ENCODE measurements at regions not wholly inside any gene's neighbourhood (a gene's known extent, or its start where the extent isn't known, plus 50 kb on each side); places are given as distances from the start of the nearest gene placed in this dataset.

DNA sequence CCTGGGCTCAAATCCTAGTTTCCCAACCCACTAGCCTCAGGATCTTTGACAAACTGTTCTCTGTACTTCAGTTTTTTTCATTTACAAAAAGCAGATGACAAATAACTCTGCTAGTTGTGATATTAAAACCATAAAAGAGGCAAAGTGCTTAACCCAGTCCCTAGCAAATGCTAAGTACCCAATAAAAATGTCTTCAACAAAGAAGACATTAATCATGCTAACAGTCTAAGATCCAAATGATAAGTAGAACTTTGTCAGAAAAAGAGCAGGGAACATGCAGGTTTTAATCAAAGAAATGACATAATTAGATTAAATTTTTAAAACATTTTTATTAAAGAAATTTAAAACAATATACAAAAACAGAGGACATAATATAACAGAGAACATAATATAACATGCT is 203.0 kb upstream of the ADRA1B start:
- Histone ChIP-seq H3K36me3 (no peaks in the 10 kb centered on the region), H3K27ac (no peak overlapping the region), H3K4me3 (no peak overlapping the region), H3K4me1 (no peaks in the 10 kb centered on the region), H3K27me3 (no peaks in the 10 kb centered on the region), H3K9me3 (no peaks in the 10 kb centered on the region)
- no peak for TF ChIP-seq CTCF (IDR thresholded peaks at IDR 0.05)
- no peak for TF ChIP-seq POLR2A (IDR thresholded peaks at IDR 0.05)
- no peak for DNase-seq

- Histone ChIP-seq H3K36me3 (no peaks in the 10 kb centered on the region), H3K9me3 (no peaks in the 10 kb centered on the region), H3K27me3 (no peaks in the 10 kb centered on the region), H3K27ac (no peak overlapping the region), H3K4me3 (no peak overlapping the region), H3K4me1 (no peaks in the 10 kb centered on the region)
- DNase-seq: no peak
- TF ChIP-seq CTCF (IDR thresholded peaks at IDR 0.05): no peak
- no peak for TF ChIP-seq POLR2A (IDR thresholded peaks at IDR 0.05)
Measured at GRCh38 chr5:159713773-159714172, 202.5 kb upstream of the ADRA1B start.

- H3K4me1 ChIP-seq: no peaks in the 10 kb centered on the region
- H3K4me3 ChIP-seq: no peak overlapping the region
- H3K27me3 ChIP-seq: no peaks in the 10 kb centered on the region
- no peaks in the 10 kb centered on the region for H3K9me3 ChIP-seq
- DNase-seq: no peak
- no peak for TF ChIP-seq POLR2A (IDR thresholded peaks at IDR 0.05)
- no peak for TF ChIP-seq CTCF (IDR thresholded peaks at IDR 0.05)
- H3K36me3 ChIP-seq: no peaks in the 10 kb centered on the region
- H3K27ac ChIP-seq: no peak overlapping the region
Measured at GRCh38 chr5:159725475-159725874, 190.8 kb upstream of the ADRA1B start.

DNA sequence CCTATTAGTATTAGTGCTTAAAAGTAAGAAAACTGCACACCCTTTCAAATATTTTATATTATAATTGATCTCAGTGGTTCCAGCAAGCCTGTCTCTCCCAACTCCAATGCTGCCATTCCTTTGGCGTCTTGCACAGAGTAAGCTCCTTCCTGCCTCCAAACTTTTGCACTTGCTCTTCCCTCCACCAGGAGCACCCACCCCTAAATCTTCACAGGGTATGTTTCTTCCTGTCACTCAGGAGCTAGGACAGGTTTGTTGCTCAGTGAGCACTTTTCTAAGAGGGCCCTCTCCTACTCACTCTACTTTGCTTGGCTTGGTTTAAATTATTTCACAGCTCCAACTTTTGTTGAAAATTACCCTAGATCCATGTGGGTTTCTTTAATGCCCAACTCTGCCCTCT is 189.1 kb upstream of the ADRA1B start:
- Histone ChIP-seq H3K9me3 (no peaks in the 10 kb centered on the region), H3K36me3 (no peaks in the 10 kb centered on the region)
- no peak for TF ChIP-seq CTCF (IDR thresholded peaks at IDR 0.05)
- TF ChIP-seq POLR2A (IDR thresholded peaks at IDR 0.05): no peak

GRCh38 chr5:159730285-159730684 is 186.0 kb upstream of the ADRA1B start:
- Histone ChIP-seq H3K36me3 (no peaks in the 10 kb centered on the region), H3K27ac (no peak overlapping the region), H3K4me3 (no peak overlapping the region), H3K4me1 (no peaks in the 10 kb centered on the region), H3K9me3 (no peaks in the 10 kb centered on the region), H3K27me3 (no peaks in the 10 kb centered on the region)
- TF ChIP-seq POLR2A (IDR thresholded peaks at IDR 0.05) (no peak), CTCF (IDR thresholded peaks at IDR 0.05) (no peak)
- DNase-seq: no peak

More for the DNA sequence above, 189.1 kb upstream of the ADRA1B start:
- no peak overlapping the region for H3K4me3 ChIP-seq
- DNase-seq: no peak
- no peak overlapping the region for H3K27ac ChIP-seq
- no peaks in the 10 kb centered on the region for H3K27me3 ChIP-seq
- no peaks in the 10 kb centered on the region for H3K4me1 ChIP-seq

GRCh38 chr5:159732220-159732619 is 184.1 kb upstream of the ADRA1B start:
- no peak for TF ChIP-seq POLR2A (IDR thresholded peaks at IDR 0.05)
- TF ChIP-seq CTCF (IDR thresholded peaks at IDR 0.05): no peak
- H3K4me1 ChIP-seq: no peaks in the 10 kb centered on the region
- no peaks in the 10 kb centered on the region for H3K27me3 ChIP-seq
- no peak overlapping the region for H3K27ac ChIP-seq
- H3K9me3 ChIP-seq: no peaks in the 10 kb centered on the region
- no peak overlapping the region for H3K4me3 ChIP-seq
- no peaks in the 10 kb centered on the region for H3K36me3 ChIP-seq
- no peak for DNase-seq
